NCI-H2029 (cell line): ENCODE measurements at regions not wholly inside any gene's neighbourhood (a gene's known extent, or its start where the extent isn't known, plus 50 kb on each side); places are given as distances from the start of the nearest gene placed in this dataset.
A peak's percentile ranks its signal among the peaks of the same experiment; 100 is the strongest.
"Not testable (repeated sequence)": the region's sequence is repeated elsewhere in the genome, so short reads cannot be mapped to it uniquely, and the experiment has no call there.

Experiments used
- DNase-seq: peaks from one replicate; lab custom pipeline; 2025; lab: John Stamatoyannopoulos, UW

DNA sequence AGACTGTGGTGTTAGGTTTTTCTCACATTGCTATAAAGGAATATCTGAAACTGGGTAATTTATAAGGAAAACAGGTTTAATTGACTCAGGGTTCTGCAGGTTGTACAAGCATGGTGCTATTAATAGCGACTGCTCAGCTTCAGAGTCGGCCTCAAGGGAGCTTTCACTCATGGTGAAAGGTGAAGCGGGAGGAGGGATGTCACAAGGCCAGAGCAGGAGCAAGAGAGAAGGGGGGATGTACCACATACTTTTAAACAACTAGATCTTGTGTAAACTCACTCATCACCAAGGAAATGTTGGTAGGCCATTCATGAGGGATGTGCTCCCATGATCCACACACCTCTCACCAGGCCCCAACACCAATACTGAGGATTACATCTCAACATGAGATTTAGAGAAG is 313.2 kb downstream of the UBE2NL start:
- not testable (repeated sequence) for DNase-seq

DNA sequence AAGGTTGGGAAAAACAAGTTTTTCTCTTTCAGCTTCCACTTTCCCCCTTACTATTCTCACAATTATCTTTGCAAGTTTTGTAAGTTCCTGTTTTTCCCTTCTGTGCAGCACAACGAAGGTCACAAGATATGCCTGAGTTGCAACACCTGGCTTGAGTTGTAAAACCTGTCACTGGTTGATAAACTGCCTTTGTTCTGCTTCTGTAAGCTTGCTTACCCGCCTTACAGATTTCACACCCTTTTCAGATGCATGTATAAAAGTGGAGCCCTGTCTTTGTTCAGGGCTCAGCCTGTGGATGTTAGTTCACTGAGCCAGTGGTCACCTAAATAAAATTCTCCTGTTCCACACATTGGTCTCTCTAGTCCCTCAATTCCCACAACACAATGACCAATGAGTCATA is 318.9 kb downstream of the UBE2NL start:
- DNase-seq = not testable (repeated sequence)

DNA sequence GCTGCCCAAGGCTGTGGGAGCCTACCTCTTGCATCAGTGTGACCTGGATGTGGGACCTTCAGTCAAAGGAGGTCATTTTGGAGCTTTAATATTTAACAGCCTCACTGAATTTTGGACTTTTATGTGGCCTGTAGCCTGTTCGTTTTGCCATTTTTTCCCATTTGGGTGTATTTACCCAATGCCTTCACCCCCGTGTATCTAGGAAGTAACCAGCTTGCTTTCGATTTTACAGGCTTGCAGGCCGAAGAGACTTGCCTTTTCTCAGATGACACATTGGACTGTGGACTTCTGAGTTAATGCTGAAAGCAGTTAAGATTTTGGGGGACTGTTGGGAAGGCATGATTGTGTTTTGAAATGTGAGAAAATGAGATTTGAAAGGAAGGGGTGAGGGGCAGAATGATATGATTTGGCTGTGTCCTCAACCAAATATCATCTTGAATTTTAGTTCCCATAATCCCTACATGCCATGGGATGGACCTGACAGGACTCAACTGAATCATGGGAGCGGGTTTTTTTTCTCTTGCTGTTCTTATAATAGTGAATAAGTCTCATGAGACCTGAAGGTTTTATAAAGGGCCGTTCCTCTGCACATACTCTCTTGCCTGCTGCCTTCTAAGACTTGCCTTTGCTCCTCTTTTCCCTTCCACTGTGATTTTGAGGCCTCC is 324.6 kb downstream of the UBE2NL start:
- not testable (repeated sequence) for DNase-seq

DNA sequence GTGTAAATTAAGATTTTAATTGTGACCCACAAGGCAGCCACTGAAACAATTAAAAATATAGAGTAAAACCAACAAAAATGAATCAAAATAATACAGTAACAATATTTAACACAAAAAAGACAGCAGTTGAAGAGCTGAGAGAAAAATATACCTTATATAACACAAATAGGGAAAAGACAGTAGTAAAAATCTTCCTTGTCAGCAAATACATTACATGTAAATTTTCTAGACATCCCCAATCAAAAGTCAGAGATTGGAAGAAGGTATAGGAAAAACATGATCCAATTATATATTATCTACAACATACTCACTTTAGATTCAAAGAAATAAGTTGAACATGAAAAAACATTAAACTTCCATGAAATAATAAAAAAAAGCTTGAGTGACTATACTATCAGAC is 330.8 kb downstream of the UBE2NL start:
- no peak for DNase-seq

DNA sequence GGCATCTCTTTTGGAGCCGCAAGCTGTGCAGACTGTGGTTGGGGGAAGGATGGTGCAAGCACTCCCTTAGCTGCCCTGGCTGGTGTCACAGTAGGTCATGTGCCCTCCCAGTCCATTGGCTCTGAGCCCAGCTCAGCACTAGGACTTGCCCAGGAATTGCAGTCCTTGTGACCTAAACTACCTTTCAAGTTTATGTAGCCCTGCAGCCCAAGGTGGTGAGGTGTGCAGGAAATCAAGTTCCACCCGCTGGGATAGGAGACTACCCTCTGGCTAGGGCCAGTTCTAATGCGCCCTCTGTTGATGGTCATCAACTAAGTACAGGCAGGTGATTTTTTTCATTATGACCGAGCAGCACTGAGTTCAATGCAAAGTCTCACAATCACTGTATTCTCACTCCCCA is 335.2 kb downstream of the UBE2NL start:
- DNase-seq = no peak

DNA sequence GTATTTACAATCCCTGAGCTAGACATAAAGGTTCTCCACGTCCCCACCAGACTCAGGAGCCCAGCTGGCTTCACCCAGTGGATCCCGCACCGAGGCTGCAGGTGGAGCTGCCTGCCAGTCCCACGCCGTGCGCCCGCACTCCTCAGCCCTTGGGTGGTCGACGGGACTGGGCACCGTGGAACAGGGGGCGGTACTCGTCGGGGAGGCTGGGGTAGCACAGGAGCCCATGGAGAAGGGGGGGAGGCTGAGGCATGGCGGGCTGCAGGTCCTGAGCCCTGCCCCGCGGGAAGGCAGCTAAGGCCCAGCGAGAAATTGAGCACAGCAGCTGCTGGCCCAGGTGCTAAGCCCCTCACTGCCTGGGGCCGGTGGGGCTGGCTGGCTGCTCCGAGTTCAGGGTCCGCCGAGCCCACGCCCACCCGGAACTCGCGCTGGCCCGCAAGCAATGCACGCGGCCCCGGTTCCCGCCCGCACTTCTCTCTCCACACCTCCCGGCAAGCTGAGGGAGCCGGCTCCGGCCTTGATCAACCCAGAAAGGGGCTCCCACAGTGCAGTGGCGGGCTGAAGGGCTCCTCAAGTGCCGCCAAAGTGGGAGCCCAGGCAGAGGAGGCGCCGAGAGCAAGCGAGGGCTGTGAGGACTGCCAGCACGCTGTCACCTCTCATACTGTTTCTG is 347.4 kb downstream of the UBE2NL start:
- not testable (repeated sequence) for DNase-seq

DNA sequence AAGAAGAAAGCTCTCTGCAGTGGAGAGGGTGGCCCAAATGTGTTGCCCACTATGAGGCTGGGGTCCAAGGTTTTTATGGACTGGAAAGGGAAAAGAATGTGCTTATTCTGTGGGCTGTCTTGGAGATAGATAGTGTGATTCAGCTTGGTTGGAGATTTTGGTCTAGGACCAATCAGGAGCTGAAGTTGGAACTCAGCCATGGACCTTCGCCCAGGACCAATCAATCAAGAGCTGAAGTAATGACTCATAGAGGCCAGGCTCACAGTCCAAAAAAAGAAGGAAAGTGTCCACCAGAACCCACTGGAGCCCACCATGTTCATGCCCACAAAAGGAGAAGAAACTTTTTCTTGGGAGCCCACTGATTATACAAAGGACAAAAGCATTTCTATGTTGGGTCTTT is 369.5 kb downstream of the UBE2NL start:
- DNase-seq = no peak

DNA sequence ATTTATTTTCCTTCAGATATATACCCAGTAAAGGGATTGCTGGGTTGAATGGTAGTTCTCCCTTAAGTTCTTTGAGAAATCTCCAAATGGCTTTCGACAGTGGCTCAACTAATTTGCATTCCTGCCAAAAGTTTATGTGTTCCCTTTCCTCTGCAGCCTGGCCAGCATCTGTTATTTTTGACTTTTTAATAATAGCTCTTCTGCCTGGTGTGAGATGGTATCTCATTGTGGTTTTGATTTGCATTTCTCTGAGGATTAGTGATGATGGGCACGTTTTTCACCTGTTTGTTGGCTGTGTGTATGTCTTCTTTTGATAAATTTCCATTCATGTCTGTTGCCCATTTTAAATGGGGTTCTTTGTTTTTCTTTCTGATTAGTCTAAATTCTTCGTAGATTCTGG is 375.2 kb downstream of the UBE2NL start:
- no peak for DNase-seq

DNA sequence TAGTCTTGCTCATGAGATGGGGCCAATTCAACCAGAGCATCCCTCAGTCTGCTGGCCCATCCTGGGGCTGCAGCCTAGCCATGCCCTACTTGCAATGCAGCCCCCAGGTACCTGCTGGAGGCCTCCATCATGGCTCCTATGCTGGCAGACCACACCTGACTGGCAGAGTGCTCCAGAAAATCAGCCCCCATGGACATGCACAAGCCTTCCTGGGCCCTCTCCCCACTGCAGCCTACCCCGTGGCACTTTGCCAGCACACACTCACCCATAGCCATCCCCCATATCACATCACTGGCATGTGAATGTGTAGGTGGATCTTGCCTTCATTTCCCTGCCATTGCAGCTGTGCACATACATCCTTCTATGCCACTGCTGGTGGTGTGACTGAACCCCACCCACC is 381.8 kb downstream of the UBE2NL start:
- DNase-seq = no peak

DNA sequence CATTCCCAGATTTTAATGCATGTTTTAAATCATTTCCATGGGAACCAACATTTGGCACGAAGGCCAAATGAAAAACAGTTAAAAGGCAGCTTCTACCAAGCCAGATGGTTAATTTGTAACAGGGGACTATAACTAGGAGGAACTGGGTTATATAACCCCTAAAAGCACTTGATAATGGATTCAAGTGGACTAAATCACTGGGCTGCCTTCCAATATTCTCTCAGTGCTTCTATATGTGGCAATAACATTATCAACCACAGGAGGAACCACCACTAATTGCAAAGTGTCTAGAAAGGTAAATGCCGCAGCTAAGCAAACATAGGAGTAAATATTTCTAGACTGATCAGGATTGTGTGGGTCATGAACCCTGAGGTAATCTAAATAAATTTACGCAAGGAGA is 391.5 kb downstream of the UBE2NL start:
- DNase-seq = peak; percentile 51

DNA sequence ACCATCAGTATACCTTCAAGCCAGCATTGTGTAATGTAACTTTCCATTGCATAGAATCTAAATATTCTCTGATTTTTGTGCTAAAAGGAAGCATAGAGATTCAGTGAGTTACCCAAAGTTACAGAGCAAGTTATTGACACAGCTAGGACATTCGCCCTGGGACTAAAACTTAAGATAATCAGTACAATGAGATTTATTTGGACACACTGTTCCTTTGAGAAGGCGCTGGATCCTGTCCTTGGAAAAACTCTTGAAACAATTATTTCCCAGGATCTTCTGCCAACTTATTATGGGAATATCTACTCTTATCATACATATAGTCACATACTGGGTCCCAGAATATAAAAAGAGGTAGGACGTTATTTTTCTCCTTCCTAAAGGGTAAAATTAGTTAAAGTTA is 392.0 kb downstream of the UBE2NL start:
- DNase-seq = no peak

DNA sequence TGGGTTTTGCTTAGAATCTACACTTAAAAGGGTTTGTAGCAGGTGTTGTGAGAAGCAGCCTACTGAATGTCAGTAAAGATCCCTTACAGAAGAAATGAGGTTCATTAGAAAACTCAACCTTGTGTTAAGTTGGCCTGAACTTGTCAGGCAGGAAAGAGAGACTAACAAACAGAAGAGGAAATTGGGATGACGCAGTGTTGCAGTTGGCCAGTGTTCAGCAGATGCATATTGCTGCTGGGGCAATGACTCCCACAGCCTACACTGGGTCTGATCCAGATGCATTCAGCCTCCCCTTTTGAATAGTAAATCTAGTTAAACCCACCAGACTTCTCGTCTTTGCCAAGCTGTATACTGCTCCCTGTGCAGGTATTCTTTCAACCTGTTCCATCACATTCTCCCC is 409.4 kb downstream of the UBE2NL start:
- DNase-seq = no peak

DNA sequence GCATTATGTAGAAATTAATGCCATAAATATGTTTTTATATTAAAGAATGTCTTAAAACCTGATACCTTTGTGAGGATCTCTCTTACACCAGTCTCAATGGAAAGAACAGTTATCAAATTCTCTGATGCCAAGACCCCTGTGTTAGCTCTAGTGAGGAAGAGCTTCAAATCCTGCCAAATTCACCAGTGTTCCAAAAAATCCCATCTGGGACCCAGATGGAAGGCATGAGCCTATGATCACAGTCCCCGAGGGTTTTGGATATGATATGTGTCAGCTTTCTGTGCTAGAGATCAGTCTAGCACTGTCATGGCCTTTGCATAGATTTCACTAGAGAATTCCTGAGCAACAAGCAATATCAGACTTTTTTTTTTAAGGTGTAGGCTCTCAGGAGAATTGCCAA is 412.1 kb downstream of the UBE2NL start:
- no peak for DNase-seq

DNA sequence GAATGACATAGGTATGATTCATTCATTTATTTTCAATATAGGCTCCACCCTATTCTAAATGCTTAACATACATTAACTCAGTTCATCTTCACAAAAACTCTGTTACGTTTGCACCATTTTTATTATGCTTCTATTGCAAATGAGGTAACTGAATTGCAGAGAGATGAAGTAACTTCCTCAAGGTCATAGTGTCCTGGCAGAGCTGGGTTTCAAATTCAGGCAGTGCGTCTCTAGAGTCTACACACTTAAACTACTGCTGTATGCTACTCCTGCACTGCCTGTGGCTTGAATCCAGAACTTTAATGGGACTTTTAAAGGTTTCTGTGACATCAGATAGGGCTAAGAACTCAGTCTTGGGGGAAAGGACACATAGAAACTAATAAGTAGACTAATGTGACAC is 413.4 kb downstream of the UBE2NL start:
- DNase-seq = no peak

DNA sequence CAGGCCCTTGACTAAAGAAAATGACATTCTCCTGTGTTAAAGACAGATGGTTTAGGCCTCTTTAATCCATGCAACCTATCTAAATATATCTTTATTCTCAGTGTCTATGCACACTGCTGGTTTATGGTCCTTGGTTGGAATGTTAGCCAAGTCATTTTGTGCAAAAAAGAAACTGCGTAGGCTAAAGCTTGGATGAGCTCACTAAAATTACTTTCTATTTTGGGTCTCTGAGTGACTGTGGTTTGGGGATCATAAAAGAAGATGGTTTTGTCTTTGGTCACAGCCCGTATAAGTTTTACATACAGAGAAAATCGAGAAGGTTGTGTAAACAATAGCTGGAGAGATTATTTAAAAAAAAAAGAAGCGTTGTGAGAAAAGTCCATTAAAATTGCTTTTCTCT is 443.6 kb downstream of the UBE2NL start:
- no peak for DNase-seq

DNA sequence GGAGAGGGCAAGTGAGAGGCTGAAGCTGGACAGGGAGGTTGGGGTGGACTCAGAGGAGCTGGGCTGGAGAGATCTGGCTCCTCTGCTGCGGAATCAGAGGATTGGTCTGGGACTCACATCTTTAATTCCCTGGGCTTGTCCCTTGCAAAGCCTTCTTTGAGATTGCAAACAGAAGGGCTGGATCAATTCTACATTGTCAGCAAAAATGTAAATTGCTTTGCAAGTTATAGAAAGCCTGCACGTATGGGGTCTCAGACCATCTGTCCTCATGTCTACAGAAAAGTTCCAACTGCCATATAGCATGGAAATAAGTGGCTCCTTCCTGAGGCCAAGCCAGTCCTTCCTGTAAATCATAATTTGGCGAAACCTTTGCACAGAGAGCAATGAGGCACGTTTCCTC is 449.6 kb downstream of the UBE2NL start:
- no peak for DNase-seq

DNA sequence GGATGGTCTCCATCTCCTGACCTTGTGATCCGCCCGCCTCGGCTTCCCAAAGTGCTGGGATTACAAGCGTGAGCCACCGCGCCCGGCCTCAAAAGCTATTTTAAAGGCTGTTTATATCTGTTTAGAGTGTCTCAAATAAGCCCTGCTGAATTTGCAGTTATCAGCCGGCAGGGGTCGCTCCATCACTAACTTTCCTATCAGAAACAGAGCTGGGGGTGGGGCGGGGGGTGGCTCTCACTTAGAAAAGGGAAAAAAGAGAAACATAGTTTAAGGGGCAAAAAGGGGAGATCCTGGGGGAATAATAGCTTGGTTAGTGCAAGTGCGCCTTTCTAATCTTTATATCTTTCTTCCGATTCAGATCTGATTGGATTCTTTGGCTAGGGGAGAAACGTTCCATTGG is 450.7 kb downstream of the UBE2NL start:
- DNase-seq = no peak

DNA sequence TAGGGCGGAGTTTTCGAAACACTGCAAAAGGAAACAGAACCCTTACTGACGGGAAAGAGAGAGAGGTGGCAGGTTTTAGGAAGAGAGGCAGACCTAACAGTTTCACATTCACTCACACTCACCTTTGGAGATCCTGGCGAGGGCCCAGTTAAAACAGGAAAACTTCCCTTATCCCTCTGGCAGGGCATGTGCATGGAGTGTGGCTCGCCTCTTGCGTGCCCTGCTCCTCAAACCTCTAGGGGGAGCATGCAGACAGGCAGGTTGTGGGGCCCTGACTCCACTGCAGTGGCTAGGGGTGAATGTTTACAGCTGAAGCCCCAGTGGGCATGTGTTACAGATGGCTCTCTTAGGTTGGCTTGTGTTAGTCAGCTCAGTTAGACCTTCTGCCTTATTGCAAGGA is 451.5 kb downstream of the UBE2NL start:
- no peak for DNase-seq

DNA sequence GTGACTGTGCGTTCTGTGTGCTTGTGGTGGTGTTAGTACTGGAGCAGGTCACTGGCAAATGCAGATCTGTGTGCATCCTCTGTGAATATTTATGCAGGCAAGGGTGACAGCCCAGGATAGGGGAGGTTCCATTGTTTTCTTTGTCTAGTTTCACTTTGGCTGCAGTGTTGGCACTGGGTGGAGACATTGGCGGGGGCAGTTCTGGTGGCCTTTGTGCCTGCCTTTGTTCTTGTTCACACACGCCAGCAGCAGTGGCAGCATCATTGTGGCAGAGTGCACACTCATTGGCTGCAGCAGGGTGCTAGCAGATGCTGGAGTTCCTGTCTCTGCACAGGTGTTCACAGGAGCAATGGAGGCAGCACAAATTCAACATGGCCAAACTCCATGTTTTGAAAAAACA is 495.3 kb downstream of the UBE2NL start:
- DNase-seq = no peak

DNA sequence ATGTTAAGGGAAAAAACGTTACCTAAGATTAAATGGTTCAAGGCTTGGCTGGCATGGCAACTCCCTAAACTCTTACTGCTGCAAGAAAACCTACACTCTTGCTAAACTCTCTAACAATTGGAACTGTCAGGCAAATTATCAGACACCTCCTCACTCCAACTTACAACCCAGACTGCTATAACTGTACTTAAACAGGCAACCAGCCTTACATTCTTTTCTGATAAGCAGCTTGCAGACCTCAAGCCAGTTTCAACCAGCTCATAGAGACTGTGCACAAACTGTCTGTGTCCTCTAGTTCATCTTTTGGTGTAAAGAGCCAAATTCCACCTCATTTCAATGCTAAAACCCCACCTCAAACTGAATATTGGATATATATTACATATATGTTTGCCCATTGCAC is 504.9 kb downstream of the UBE2NL start:
- DNase-seq = no peak
